ENCODE measurements at regions not wholly inside any gene's neighbourhood (a gene's known extent, or its start where the extent isn't known, plus 50 kb on each side); places are given as distances from the start of the nearest gene placed in this dataset.
"Not testable (repeated sequence)": the region's sequence is repeated elsewhere in the genome, so short reads cannot be mapped to it uniquely, and the experiment has no call there.

GRCh38 chr3:13188181-13188779, 115.1 kb upstream of the IQSEC1 start:
- DNase-seq (ENCODE audit: low spot score, unreplicated experiment): no peak
- no peak for TF ChIP-seq CTCF (IDR thresholded peaks at IDR 0.05; ENCODE audit: unreplicated experiment)
- Mint-ChIP-seq H3K9me3 (ENCODE audit: low read depth) (no peaks in the 10 kb centered on the region), H3K4me3 (ENCODE audit: low read depth) (no peak overlapping the region), H3K36me3 (ENCODE audit: insufficient read depth) (no peaks in the 10 kb centered on the region), H3K27ac (no peak overlapping the region), H3K4me1 (ENCODE audit: low read depth) (no peaks in the 10 kb centered on the region), H3K27me3 (peaks cover 14% of the 10 kb centered on the region)

GRCh38 chr3:13187593-13187992, 114.4 kb upstream of the IQSEC1 start:
- no peak for TF ChIP-seq CTCF (IDR thresholded peaks at IDR 0.05; ENCODE audit: unreplicated experiment)
- Mint-ChIP-seq H3K27ac (no peak overlapping the region), H3K4me3 (ENCODE audit: low read depth) (no peak overlapping the region), H3K27me3 (peaks cover 11% of the 10 kb centered on the region), H3K36me3 (ENCODE audit: insufficient read depth) (no peaks in the 10 kb centered on the region), H3K4me1 (ENCODE audit: low read depth) (no peaks in the 10 kb centered on the region), H3K9me3 (ENCODE audit: low read depth) (no peaks in the 10 kb centered on the region)
- no peak for DNase-seq (ENCODE audit: low spot score, unreplicated experiment)

- no peaks in the 10 kb centered on the region for H3K36me3 Mint-ChIP-seq (ENCODE audit: insufficient read depth)
- H3K27me3 Mint-ChIP-seq: peaks cover 11% of the 10 kb centered on the region
- no peak for TF ChIP-seq CTCF (IDR thresholded peaks at IDR 0.05; ENCODE audit: unreplicated experiment)
- H3K27ac Mint-ChIP-seq: no peak overlapping the region
- H3K4me1 Mint-ChIP-seq (ENCODE audit: low read depth): no peaks in the 10 kb centered on the region
- H3K4me3 Mint-ChIP-seq (ENCODE audit: low read depth): no peak overlapping the region
- peaks cover under 1% of the 10 kb centered on the region for H3K9me3 Mint-ChIP-seq (ENCODE audit: low read depth)
- DNase-seq (ENCODE audit: low spot score, unreplicated experiment): no peak
These were observed 113.2 kb upstream of the IQSEC1 start for GRCh38 chr3:13186435-13186815.

GRCh38 chr3:13185737-13186434, 112.7 kb upstream of the IQSEC1 start:
- Mint-ChIP-seq H3K4me1 (ENCODE audit: low read depth) (no peaks in the 10 kb centered on the region), H3K4me3 (ENCODE audit: low read depth) (no peak overlapping the region), H3K27me3 (peaks cover 11% of the 10 kb centered on the region), H3K36me3 (ENCODE audit: insufficient read depth) (no peaks in the 10 kb centered on the region), H3K9me3 (ENCODE audit: low read depth) (peaks cover 3% of the 10 kb centered on the region), H3K27ac (no peak overlapping the region)
- TF ChIP-seq CTCF (IDR thresholded peaks at IDR 0.05; ENCODE audit: unreplicated experiment): no peak
- DNase-seq (ENCODE audit: low spot score, unreplicated experiment): no peak

GRCh38 chr3:13179582-13180210, 106.5 kb upstream of the IQSEC1 start:
- not testable (repeated sequence) for H3K4me1 Mint-ChIP-seq (ENCODE audit: low read depth); H3K27ac Mint-ChIP-seq; DNase-seq (ENCODE audit: low spot score, unreplicated experiment); H3K36me3 Mint-ChIP-seq (ENCODE audit: insufficient read depth); H3K27me3 Mint-ChIP-seq; H3K4me3 Mint-ChIP-seq (ENCODE audit: low read depth)
- peaks cover 20% of the 10 kb centered on the region for H3K9me3 Mint-ChIP-seq (ENCODE audit: low read depth)
